HepG2 (cell line): ENCODE measurements at regions not wholly inside any gene's neighbourhood (a gene's known extent, or its start where the extent isn't known, plus 50 kb on each side); places are given as distances from the start of the nearest gene placed in this dataset.
A peak's percentile ranks its signal among the peaks of the same experiment; 100 is the strongest.

Experiments
- ARID4A ChIP-seq: sonication (generic); formaldehyde crosslinking; IDR thresholded peaks from 2 replicates; pipeline ENCODE4 v1.5.0; 2020; ENCODE audit warnings: mild to moderate bottlenecking, missing genetic modification reagents, borderline replicate concordance
- ASH2L ChIP-seq: fragments of 300-600, 200-600 bp; sonication (generic); IDR thresholded peaks from 2 replicates; pipeline ENCODE4 v1.7.0; 2017; ENCODE audit warnings: low read depth, mild to moderate bottlenecking, moderate library complexity, mixed read lengths, low read length; ENCODE audit not compliant: insufficient read length
- ATF5 ChIP-seq: sonication (generic); formaldehyde crosslinking; IDR thresholded peaks from 2 replicates; pipeline ENCODE4 v1.4.0; 2020; ENCODE audit warnings: mild to moderate bottlenecking, low read depth, missing genetic modification reagents
- DPF2 ChIP-seq: sonication (generic); formaldehyde crosslinking; IDR thresholded peaks from 2 replicates; pipeline ENCODE4 v1.4.0; 2020; ENCODE audit warnings: mild to moderate bottlenecking, low read depth, missing genetic modification reagents, borderline replicate concordance
- GRHL1 ChIP-seq: sonication (generic); formaldehyde crosslinking; conservative IDR thresholded peaks from 2 replicates; pipeline ENCODE4 v1.8.0; 2022; ENCODE audit warnings: missing genetic modification reagents
- NFIC ChIP-seq: IDR thresholded peaks from 2 replicates; pipeline ENCODE4 v1.6.1; 2012; ENCODE audit warnings: mild to moderate bottlenecking, low read length, inconsistent platforms
- NFYB ChIP-seq: sonication (generic); formaldehyde crosslinking; IDR thresholded peaks from 2 replicates; pipeline ENCODE4 v1.4.0; 2020; ENCODE audit warnings: missing genetic modification reagents
- REST ChIP-seq, 2 experiments: IDR thresholded peaks; 2 replicates each; pipeline ENCODE4 v1.6.1; 2011 to 2012; ENCODE audit warnings: low read length in 2 of 2, borderline replicate concordance in 1 of 2, low read depth in 1 of 2, mild to moderate bottlenecking in 1 of 2, moderate library complexity in 1 of 2
- STAT5B ChIP-seq: sonication (generic); formaldehyde crosslinking; IDR thresholded peaks from 2 replicates; pipeline ENCODE4 v1.4.0; 2020; ENCODE audit warnings: missing genetic modification reagents
- TOPORS ChIP-seq: sonication (generic); formaldehyde crosslinking; IDR thresholded peaks from 2 replicates; pipeline ENCODE4 v1.8.0; 2023; ENCODE audit warnings: mild to moderate bottlenecking, missing genetic modification reagents
- ZBTB38 ChIP-seq: sonication (generic); formaldehyde crosslinking; IDR thresholded peaks from 2 replicates; pipeline ENCODE4 v1.5.1; 2020; ENCODE audit warnings: mild to moderate bottlenecking, missing genetic modification reagents
- ZNF20 ChIP-seq: sonication (generic); formaldehyde crosslinking; IDR thresholded peaks from 2 replicates; pipeline ENCODE4 v1.4.0; 2020; ENCODE audit warnings: mild to moderate bottlenecking, moderate library complexity, missing genetic modification reagents
- ZNF230 ChIP-seq: sonication (generic); formaldehyde crosslinking; IDR thresholded peaks from 2 replicates; pipeline ENCODE4 v1.4.0; 2020; ENCODE audit warnings: mild to moderate bottlenecking, missing genetic modification reagents
- ZNF350 ChIP-seq: sonication (generic); formaldehyde crosslinking; IDR thresholded peaks from 2 replicates; pipeline ENCODE4 v1.4.0; 2020; ENCODE audit warnings: mild to moderate bottlenecking, low read depth, missing genetic modification reagents, borderline replicate concordance
- ZNF782 ChIP-seq: sonication (generic); formaldehyde crosslinking; IDR thresholded peaks from 2 replicates; pipeline ENCODE4 v1.4.0; 2020; ENCODE audit warnings: missing genetic modification reagents, mild to moderate bottlenecking, borderline replicate concordance

- TF ChIP-seq ATF5: no peak
- TF ChIP-seq ZNF20 (CRISPR knock-in tag): no peak
- no peak for TF ChIP-seq GRHL1 (CRISPR knock-in tag)
- no peak for TF ChIP-seq REST (IDR thresholded peaks at IDR 0.05; ENCODE audit: borderline replicate concordance in 1 of 2, low read depth in 1 of 2, low read length in 2 of 2)
- TF ChIP-seq NFIC: no peak; the same call in 1 of the 2 replicates
- TF ChIP-seq ZBTB38: no peak
- TF ChIP-seq NFYB (CRISPR knock-in tag): no peak; the same call in 1 of the 2 replicates
- TF ChIP-seq ZNF782 (CRISPR knock-in tag): no peak
- TF ChIP-seq TOPORS: no peak
- no peak for TF ChIP-seq STAT5B (CRISPR knock-in tag)
- peak; percentile 63 for TF ChIP-seq ZNF350 (CRISPR knock-in tag)
- no peak for TF ChIP-seq ZNF230 (CRISPR knock-in tag)
- peak; percentile 58 for TF ChIP-seq ASH2L
- TF ChIP-seq ARID4A (CRISPR knock-in tag): no peak
- peak; percentile 72; the same call in 1 of the 2 replicates for TF ChIP-seq DPF2
Observed at GRCh38 chr16:86664522-86665318, 86.4 kb downstream of the FOXL1 start (continued).
